Ovary (tissue), 3 donors: ENCODE measurements at regions not wholly inside any gene's neighbourhood (a gene's known extent, or its start where the extent isn't known, plus 50 kb on each side); places are given as distances from the start of the nearest gene placed in this dataset.

Experiments used
- POLR2A ChIP-seq: fragments of 450-650 bp; IDR thresholded peaks from one replicate; pipeline ENCODE4 v1.6.1; 2017; ENCODE audit warnings: antibody characterized with exemption, mild to moderate bottlenecking, moderate library complexity
- TF ChIP-seq, protein P1 (sequence below), 3 donors: fragments of 450-650 bp in 2 of 3; fragments of 200-600 bp in 1 of 3; IDR thresholded peaks; one replicate each; pipeline versions ENCODE4 v1.5.1 to v1.8.0; 2016 to 2022; ENCODE audit warnings: antibody characterized with exemption in 3 of 3, mild to moderate bottlenecking in 1 of 3
- donor health status: DM: no; HTN: no; CAD: no.

DNA sequence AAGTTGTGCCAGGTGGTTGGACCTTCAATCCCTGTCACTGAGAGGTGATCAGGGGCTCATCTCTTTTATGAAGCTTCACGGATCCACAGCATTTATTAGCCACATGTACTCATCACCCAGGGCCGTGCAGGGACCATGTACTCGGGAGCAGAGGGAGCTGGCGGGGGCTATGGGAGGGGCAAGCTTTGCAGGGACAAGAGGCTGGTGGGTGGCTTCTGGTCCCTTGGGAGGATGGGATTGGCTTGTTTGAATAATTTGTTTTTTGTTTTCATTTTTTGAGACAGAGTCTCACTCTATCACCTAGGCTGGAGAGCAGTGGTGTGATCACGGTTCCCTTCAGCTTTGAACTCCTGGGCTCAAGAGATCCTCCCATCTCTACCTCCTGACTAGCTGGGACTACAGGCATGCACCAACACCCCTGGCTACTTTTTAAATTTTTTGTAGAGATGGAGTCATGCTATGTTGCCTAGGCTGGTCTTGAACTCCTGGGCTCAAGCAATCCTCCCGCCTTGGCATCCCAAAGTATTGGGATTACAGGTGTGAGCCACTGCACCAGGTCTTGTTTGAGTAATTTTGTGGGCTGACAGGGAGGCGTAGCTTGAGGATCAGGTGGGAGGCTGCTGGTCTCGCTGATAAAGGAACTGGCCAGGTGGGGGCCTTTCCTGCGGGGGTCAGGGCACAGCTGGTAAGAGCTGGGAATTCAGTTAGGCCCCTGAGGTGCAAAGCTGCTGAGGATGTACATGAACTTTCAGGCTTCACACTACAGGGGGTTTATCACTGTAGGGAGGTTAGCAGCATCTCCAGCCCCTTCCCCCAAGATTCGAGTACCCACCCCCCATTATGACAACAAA is 308.0 kb upstream of the C1orf174 start:
- TF ChIP-seq, protein P1, sequence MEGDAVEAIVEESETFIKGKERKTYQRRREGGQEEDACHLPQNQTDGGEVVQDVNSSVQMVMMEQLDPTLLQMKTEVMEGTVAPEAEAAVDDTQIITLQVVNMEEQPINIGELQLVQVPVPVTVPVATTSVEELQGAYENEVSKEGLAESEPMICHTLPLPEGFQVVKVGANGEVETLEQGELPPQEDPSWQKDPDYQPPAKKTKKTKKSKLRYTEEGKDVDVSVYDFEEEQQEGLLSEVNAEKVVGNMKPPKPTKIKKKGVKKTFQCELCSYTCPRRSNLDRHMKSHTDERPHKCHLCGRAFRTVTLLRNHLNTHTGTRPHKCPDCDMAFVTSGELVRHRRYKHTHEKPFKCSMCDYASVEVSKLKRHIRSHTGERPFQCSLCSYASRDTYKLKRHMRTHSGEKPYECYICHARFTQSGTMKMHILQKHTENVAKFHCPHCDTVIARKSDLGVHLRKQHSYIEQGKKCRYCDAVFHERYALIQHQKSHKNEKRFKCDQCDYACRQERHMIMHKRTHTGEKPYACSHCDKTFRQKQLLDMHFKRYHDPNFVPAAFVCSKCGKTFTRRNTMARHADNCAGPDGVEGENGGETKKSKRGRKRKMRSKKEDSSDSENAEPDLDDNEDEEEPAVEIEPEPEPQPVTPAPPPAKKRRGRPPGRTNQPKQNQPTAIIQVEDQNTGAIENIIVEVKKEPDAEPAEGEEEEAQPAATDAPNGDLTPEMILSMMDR (IDR thresholded peaks at IDR 0.05), result no peak
- no peak for TF ChIP-seq POLR2A
